H1 (cell line): ENCODE measurements at regions not wholly inside any gene's neighbourhood (a gene's known extent, or its start where the extent isn't known, plus 50 kb on each side); places are given as distances from the start of the nearest gene placed in this dataset.

Experiments used
- CTCF ChIA-PET: fragments of 300-600 bp; sonication (Branson Sonifier 250); formaldehyde crosslinking; loops from one replicate; lab custom pipeline; 2021; ENCODE audit not compliant: partially characterized antibody; lab: Charles Lee
- POLR2A ChIA-PET: fragments of 300-600 bp; sonication (Branson Sonifier 250); formaldehyde crosslinking; loops from one replicate; lab custom pipeline; 2021; ENCODE audit warnings: inconsistent platforms; ENCODE audit not compliant: partially characterized antibody; lab: Charles Lee
- DNase-seq, 2 experiments: peaks; one replicate each; pipeline versions ENCODE4 v3.0.0 to v3.0.0-alpha.2; 2010 to 2022; ENCODE audit warnings: low spot score in 2 of 2, low read depth in 1 of 2, mixed read lengths in 1 of 2
- FAIRE-seq: peaks from 2 replicates; lab custom pipeline; 2011; peaks lifted over from hg19 to GRCh38; lab: Jason Lieb, UNC
- H2AFZ ChIP-seq: 2 replicates; pipeline ENCODE4 v1.8.1; 2012; ENCODE audit warnings: low read length, inconsistent platforms
- H2AK5ac ChIP-seq: 2 replicates; pipeline ENCODE4 v1.6.1; 2013; ENCODE audit warnings: low read depth, low read length
- H2BK120ac ChIP-seq: replicated peaks from 2 replicates; pipeline ENCODE3; 2013; ENCODE audit warnings: low read depth, low read length, inconsistent platforms
- H2BK12ac ChIP-seq: 2 replicates; pipeline ENCODE4 v1.6.1; 2013; ENCODE audit warnings: low read depth, low read length
- H2BK15ac ChIP-seq: 2 replicates; pipeline ENCODE4 v1.6.1; 2013; ENCODE audit warnings: low read length
- H2BK20ac ChIP-seq: 2 replicates; pipeline ENCODE4 v1.6.1; 2013; ENCODE audit warnings: low read length
- H2BK5ac ChIP-seq: 2 replicates; pipeline ENCODE4 v1.6.1; 2013; ENCODE audit warnings: low read depth, low read length
- H3K14ac ChIP-seq: 2 replicates; pipeline ENCODE4 v1.6.1; 2013; ENCODE audit warnings: inconsistent platforms; ENCODE audit not compliant: insufficient read length
- H3K18ac ChIP-seq: 2 replicates; pipeline ENCODE4 v1.6.1; 2013; ENCODE audit warnings: low read length; ENCODE audit errors: extremely low read depth
- H3K23ac ChIP-seq: 2 replicates; pipeline ENCODE4 v1.6.1; 2013; ENCODE audit warnings: inconsistent platforms; ENCODE audit not compliant: insufficient read length
- H3K23me2 ChIP-seq: 2 replicates; pipeline ENCODE4 v1.6.1; 2013; ENCODE audit warnings: low read depth, low read length
- H3K27ac ChIP-seq: 2 replicates; pipeline ENCODE4 v1.6.1; 2011; ENCODE audit warnings: low read depth, low read length, inconsistent platforms
- H3K27me3 ChIP-seq, 4 experiments: replicated peaks in 1 of 4; 1 replicate in 1 of 4; 2 replicates in 3 of 4; pipeline versions ENCODE4 v1.6.1 to v1.8.1; 2011 to 2013; ENCODE audit warnings: low read length in 3 of 4, mild to moderate bottlenecking in 3 of 4, inconsistent platforms in 2 of 4, mixed read lengths in 2 of 4, moderate library complexity in 1 of 4; ENCODE audit not compliant: control insufficient read depth in 3 of 4, insufficient read depth in 3 of 4; ENCODE audit errors: extremely low read depth in 1 of 4
- H3K36me3 ChIP-seq, 4 experiments: 2 replicates each; pipeline versions ENCODE4 v1.6.1 to v1.8.1; 2011 to 2013; ENCODE audit warnings: mild to moderate bottlenecking in 4 of 4, low read length in 3 of 4, moderate library complexity in 2 of 4, control low read depth in 1 of 4, inconsistent platforms in 1 of 4; ENCODE audit not compliant: insufficient read depth in 4 of 4, control insufficient read depth in 2 of 4
- H3K4ac ChIP-seq: replicated peaks from 2 replicates; pipeline ENCODE3; 2013; ENCODE audit warnings: low read length, low read depth, mixed read lengths, inconsistent platforms; ENCODE audit not compliant: insufficient read length
- H3K4me1 ChIP-seq, 4 experiments: replicated peaks in 1 of 4; 1 replicate in 1 of 4; 2 replicates in 3 of 4; pipeline versions ENCODE4 v1.6.1 to v1.8.1; 2011 to 2013; ENCODE audit warnings: low read length in 3 of 4, inconsistent platforms in 2 of 4, mixed read lengths in 1 of 4; ENCODE audit not compliant: insufficient read depth in 4 of 4, control insufficient read depth in 3 of 4
- H3K4me2 ChIP-seq, 2 experiments: 2 replicates each; pipeline versions ENCODE4 v1.6.1 to v1.8.1; 2011 to 2013; ENCODE audit warnings: low read depth in 2 of 2, low read length in 2 of 2, control low read depth in 1 of 2, inconsistent platforms in 1 of 2, mild to moderate bottlenecking in 1 of 2; ENCODE audit not compliant: insufficient read depth in 1 of 2
- H3K4me3 ChIP-seq, 4 experiments: fragments of 200-600, 300-600 bp in 1 of 4; sonication (generic), shearing (Covaris generic), sonication (Bioruptor Twin) in 1 of 4; 2 replicates each; pipeline versions ENCODE4 v1.5.1 to v1.8.1; 2011 to 2016; ENCODE audit warnings: low read length in 4 of 4, low read depth in 3 of 4, control low read depth in 2 of 4, inconsistent platforms in 2 of 4, mild to moderate bottlenecking in 2 of 4, mixed read lengths in 1 of 4, moderate library complexity in 1 of 4; ENCODE audit not compliant: insufficient read depth in 2 of 4; ENCODE audit errors: extremely low read depth in 1 of 4
- H3K56ac ChIP-seq: replicated peaks from 2 replicates; pipeline ENCODE3; 2013; ENCODE audit warnings: low read depth, mild to moderate bottlenecking, mixed read lengths, low read length, inconsistent platforms; ENCODE audit not compliant: insufficient read length
- H3K79me1 ChIP-seq: 2 replicates; pipeline ENCODE4 v1.6.1; 2013; ENCODE audit warnings: low read depth, low read length, control low read depth
- H3K79me2 ChIP-seq, 2 experiments: 2 replicates each; pipeline versions ENCODE4 v1.6.1 to v1.8.1; 2012 to 2013; ENCODE audit warnings: low read length in 2 of 2, mild to moderate bottlenecking in 2 of 2, inconsistent platforms in 1 of 2; ENCODE audit not compliant: insufficient read depth in 2 of 2, control insufficient read depth in 1 of 2
- H3K9ac ChIP-seq, 4 experiments: replicated peaks in 1 of 4; 1 replicate in 1 of 4; 2 replicates in 3 of 4; pipeline versions ENCODE4 v1.6.1 to v1.8.1; 2011 to 2013; ENCODE audit warnings: low read depth in 3 of 4, low read length in 3 of 4, control low read depth in 2 of 4, mild to moderate bottlenecking in 2 of 4, moderate library complexity in 2 of 4, inconsistent platforms in 1 of 4; ENCODE audit errors: extremely low read depth in 1 of 4
- H3K9me3 ChIP-seq, 2 experiments: 2 replicates each; pipeline versions ENCODE4 v1.6.1 to v1.8.1; 2012 to 2013; ENCODE audit warnings: mild to moderate bottlenecking in 2 of 2, moderate library complexity in 2 of 2, control low read depth in 1 of 2, inconsistent platforms in 1 of 2, low read depth in 1 of 2, low read length in 1 of 2, mixed read lengths in 1 of 2; ENCODE audit not compliant: insufficient read depth in 2 of 2
- H4K20me1 ChIP-seq, 2 experiments: replicated peaks in 1 of 2; 2 replicates each; pipeline versions ENCODE3 to v1.8.1; 2011 to 2013; ENCODE audit warnings: inconsistent platforms in 2 of 2, low read length in 2 of 2, mild to moderate bottlenecking in 1 of 2; ENCODE audit not compliant: insufficient read depth in 2 of 2, control insufficient read depth in 1 of 2
- H4K5ac ChIP-seq: 2 replicates; pipeline ENCODE4 v1.6.1; 2013; ENCODE audit warnings: low read length, low read depth, mixed read lengths, inconsistent platforms; ENCODE audit not compliant: insufficient read length
- H4K8ac ChIP-seq: 2 replicates; pipeline ENCODE4 v1.8.0; 2013; ENCODE audit warnings: mild to moderate bottlenecking, moderate library complexity, low read length, inconsistent platforms; ENCODE audit not compliant: insufficient read depth; ENCODE audit errors: extremely low read depth
- H4K91ac ChIP-seq: replicated peaks from 2 replicates; pipeline ENCODE3; 2013; ENCODE audit warnings: low read length, mixed read lengths, inconsistent platforms; ENCODE audit not compliant: insufficient read length
- CBX8 ChIP-seq: fragments of 300-800, 300-1000 bp; sonication (generic); IDR thresholded peaks from 2 replicates; pipeline ENCODE4 v1.7.1; 2016; ENCODE audit warnings: low read depth, low read length, borderline replicate concordance
- CHD1 ChIP-seq: IDR thresholded peaks from 2 replicates; pipeline ENCODE4 v1.6.1; 2012; ENCODE audit warnings: low read depth, low read length, improper control_type of control experiment
- EGR1 ChIP-seq: IDR thresholded peaks from 2 replicates; pipeline ENCODE4 v1.6.1; 2011; ENCODE audit warnings: low read depth, low read length, borderline replicate concordance
- GTF2F1 ChIP-seq: IDR thresholded peaks from 2 replicates; pipeline ENCODE4 v1.6.1; 2012; ENCODE audit warnings: low read depth, low read length, improper control_type of control experiment, borderline replicate concordance
- JUN ChIP-seq: IDR thresholded peaks from 2 replicates; pipeline ENCODE4 v1.6.1; 2011; ENCODE audit warnings: low read depth, mild to moderate bottlenecking, improper control_type of control experiment, low read length
- SIN3A ChIP-seq, 2 experiments: IDR thresholded peaks in 1 of 2; conservative IDR thresholded peaks in 1 of 2; 2 replicates each; pipeline ENCODE4 v1.6.1; 2011 to 2012; ENCODE audit warnings: low read length in 2 of 2, improper control_type of control experiment in 1 of 2, low read depth in 1 of 2, mild to moderate bottlenecking in 1 of 2
- SIRT6 ChIP-seq: IDR thresholded peaks from one replicate; pipeline ENCODE4 v1.7.1; 2012; ENCODE audit warnings: low read length, inconsistent platforms
- TAF1 ChIP-seq: IDR thresholded peaks from 2 replicates; pipeline ENCODE4 v1.6.1; 2011; ENCODE audit warnings: mild to moderate bottlenecking, low read depth, low read length
- TAF7 ChIP-seq: optimal IDR thresholded peaks from 2 replicates; pipeline ENCODE3; 2011; ENCODE audit warnings: low read depth, mild to moderate bottlenecking, inconsistent platforms, low read length, moderate library complexity, borderline replicate concordance
- TEAD4 ChIP-seq: IDR thresholded peaks from 2 replicates; pipeline ENCODE4 v1.6.1; 2012; ENCODE audit warnings: low read depth, low read length, inconsistent platforms, mixed read lengths
- WGBS, 2 experiments: shearing (Covaris generic) in 1 of 2; methylation state at CpG; one replicate each; pipeline versions ENCODE4 v1.1.6 to v1.1.7; 2013 to 2015; ENCODE audit warnings: low lambda C conversion rate in 2 of 2, mixed read lengths in 2 of 2, inconsistent platforms in 1 of 2, low coverage in 1 of 2, missing lambda C conversion rate in 1 of 2; ENCODE audit not compliant: insufficient replicate concordance in 2 of 2, insufficient coverage in 1 of 2, insufficient read length in 1 of 2; ENCODE audit errors: extremely low coverage in 1 of 2, missing lambda C conversion rate in 1 of 2; 5-methylcytosine and 5-hydroxymethylcytosine counted together
- TF ChIP-seq, protein P1 (sequence below): IDR thresholded peaks from 2 replicates; pipeline ENCODE4 v1.6.1; 2011; ENCODE audit warnings: low read length, improper control_type of control experiment
- TF ChIP-seq, protein P2 (sequence below): IDR thresholded peaks from 2 replicates; pipeline ENCODE4 v1.6.1; 2012; ENCODE audit warnings: low read length, inconsistent platforms

DNA sequence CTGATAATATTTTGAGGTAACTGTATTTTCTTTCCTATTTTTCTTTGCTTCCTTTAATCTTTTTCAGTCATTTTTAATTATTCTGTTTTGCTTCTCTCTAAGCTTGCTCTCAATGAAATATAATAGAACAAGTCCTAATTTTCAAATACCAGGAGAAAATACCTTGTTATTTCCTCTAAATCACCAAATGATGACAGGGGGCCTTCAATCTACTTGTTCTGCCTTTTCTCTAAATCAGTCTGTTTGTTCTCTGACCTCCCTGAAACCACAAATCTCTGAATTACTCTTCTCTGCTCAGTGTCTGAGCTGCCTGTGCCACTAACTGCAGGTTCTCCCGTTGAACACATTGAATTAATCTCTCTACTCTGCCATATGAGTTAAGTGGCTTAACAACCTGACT lies 286.2 kb downstream of the C11orf87 start:
- Histone ChIP-seq H3K79me2 (no peaks in the 10 kb centered on the region), H4K91ac (no peak overlapping the region), H3K14ac (no peak overlapping the region), H2BK5ac (no peak overlapping the region), H3K9ac (no peak overlapping the region), H2BK20ac (no peak overlapping the region), H3K4me1 (no peaks in the 10 kb centered on the region), H3K4ac (no peak overlapping the region), H3K36me3 (no peaks in the 10 kb centered on the region), H2AK5ac (no peak overlapping the region), H3K79me1 (no peaks in the 10 kb centered on the region), H3K27ac (no peak overlapping the region), H3K4me2 (no peak overlapping the region), H3K27me3 (no peaks in the 10 kb centered on the region), H2BK15ac (no peak overlapping the region), H3K23me2 (no peaks in the 10 kb centered on the region), H4K5ac (no peak overlapping the region), H2BK12ac (no peak overlapping the region), H3K9me3 (no peaks in the 10 kb centered on the region), H3K18ac (no peak overlapping the region), H4K20me1 (no peaks in the 10 kb centered on the region), H3K23ac (no peak overlapping the region), H3K4me3 (no peak overlapping the region), H4K8ac (no peak overlapping the region), H3K56ac (no peak overlapping the region), H2AFZ (no peak overlapping the region), H2BK120ac (no peak overlapping the region)
- FAIRE-seq, result no peak
- DNase-seq, result no peak
- 79% methylated on average over 1 of the region's 1 CpG; no CpG with 5 or more reads in 1 of the 2 experiments for WGBS, 2 experiments
- ChIA-PET CTCF (interaction anchor here (0.5 to 2.1 kb wide), 4 partner anchors 7 to 28 kb away, joined by 3 to 5 read pairs (median 4); no protein-coding TSS in a partner anchor), POLR2A (no interaction called here)
- no peak for TF ChIP-seq GTF2F1
- TF ChIP-seq EGR1, result no peak
- TF ChIP-seq, protein P1, sequence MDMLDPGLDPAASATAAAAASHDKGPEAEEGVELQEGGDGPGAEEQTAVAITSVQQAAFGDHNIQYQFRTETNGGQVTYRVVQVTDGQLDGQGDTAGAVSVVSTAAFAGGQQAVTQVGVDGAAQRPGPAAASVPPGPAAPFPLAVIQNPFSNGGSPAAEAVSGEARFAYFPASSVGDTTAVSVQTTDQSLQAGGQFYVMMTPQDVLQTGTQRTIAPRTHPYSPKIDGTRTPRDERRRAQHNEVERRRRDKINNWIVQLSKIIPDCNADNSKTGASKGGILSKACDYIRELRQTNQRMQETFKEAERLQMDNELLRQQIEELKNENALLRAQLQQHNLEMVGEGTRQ, result no peak
- no peak for TF ChIP-seq SIRT6
- TF ChIP-seq CHD1, result no peak
- TF ChIP-seq TEAD4, result no peak
- TF ChIP-seq CBX8, result no peak
- no peak for TF ChIP-seq SIN3A (conservative IDR thresholded peaks at IDR 0.05 in 1 of 2, IDR thresholded peaks at IDR 0.05 in 1 of 2; ENCODE audit: low read depth in 1 of 2, low read length in 2 of 2)
- no peak for TF ChIP-seq JUN
- TF ChIP-seq, protein P2, sequence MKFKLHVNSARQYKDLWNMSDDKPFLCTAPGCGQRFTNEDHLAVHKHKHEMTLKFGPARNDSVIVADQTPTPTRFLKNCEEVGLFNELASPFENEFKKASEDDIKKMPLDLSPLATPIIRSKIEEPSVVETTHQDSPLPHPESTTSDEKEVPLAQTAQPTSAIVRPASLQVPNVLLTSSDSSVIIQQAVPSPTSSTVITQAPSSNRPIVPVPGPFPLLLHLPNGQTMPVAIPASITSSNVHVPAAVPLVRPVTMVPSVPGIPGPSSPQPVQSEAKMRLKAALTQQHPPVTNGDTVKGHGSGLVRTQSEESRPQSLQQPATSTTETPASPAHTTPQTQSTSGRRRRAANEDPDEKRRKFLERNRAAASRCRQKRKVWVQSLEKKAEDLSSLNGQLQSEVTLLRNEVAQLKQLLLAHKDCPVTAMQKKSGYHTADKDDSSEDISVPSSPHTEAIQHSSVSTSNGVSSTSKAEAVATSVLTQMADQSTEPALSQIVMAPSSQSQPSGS, result no peak
- TF ChIP-seq TAF7, result no peak
- no peak for TF ChIP-seq TAF1
